HEK293 (cell line): ENCODE measurements at regions not wholly inside any gene's neighbourhood (a gene's known extent, or its start where the extent isn't known, plus 50 kb on each side); places are given as distances from the start of the nearest gene placed in this dataset.

Source experiments
- CTCF ChIA-PET: fragments of 350-600 bp; formaldehyde crosslinking; extraction: SDS; loops from one replicate; lab custom pipeline; 2021; ENCODE audit warnings: antibody characterized with exemption; lab: Yijun Ruan, JAX
- POLR2A ChIA-PET: fragments of 300-600 bp; formaldehyde crosslinking; extraction: SDS; loops from one replicate; lab custom pipeline; 2020; ENCODE audit warnings: antibody characterized with exemption, inconsistent platforms; lab: Yijun Ruan, JAX
- H3K27ac ChIP-seq: fragments of 200-500 bp; sonication (Bioruptor generic); 2 replicates; pipeline ENCODE4 v1.5.1; 2014; ENCODE audit warnings: low read depth, low read length, control low read depth, inconsistent platforms; ENCODE audit errors: extremely low read depth
- H3K36me3 ChIP-seq, 2 experiments: fragments of 200-500 bp in 1 of 2; sonication (Bioruptor generic) in 1 of 2; 1 replicate in 1 of 2; 2 replicates in 1 of 2; pipeline ENCODE4 v1.5.1; 2014 to 2017; ENCODE audit warnings: inconsistent platforms in 2 of 2, low read length in 2 of 2; ENCODE audit not compliant: control insufficient read depth in 2 of 2, insufficient read depth in 1 of 2
- H3K4me1 ChIP-seq: fragments of 200-500 bp; sonication (Bioruptor generic); 2 replicates; pipeline ENCODE4 v1.5.1; 2014; ENCODE audit warnings: mild to moderate bottlenecking, low read length, inconsistent platforms; ENCODE audit not compliant: control insufficient read depth, insufficient read depth
- H3K4me3 ChIP-seq: 2 replicates; pipeline ENCODE4 v1.5.1; 2011; ENCODE audit warnings: low read depth, mild to moderate bottlenecking, control low read depth, low read length, moderate library complexity
- H3K9me3 ChIP-seq: fragments of 200-500 bp; sonication (Bioruptor generic); 2 replicates; pipeline ENCODE4 v1.5.1; 2014; ENCODE audit warnings: low read depth, low read length, inconsistent platforms; ENCODE audit not compliant: control insufficient read depth, insufficient read depth
- AEBP2 ChIP-seq: fragments of 450-650 bp; formaldehyde crosslinking; IDR thresholded peaks from 2 replicates; pipeline ENCODE4 v1.5.1; 2016; ENCODE audit warnings: missing biosample characterization, missing genetic modification characterization, borderline replicate concordance
- GFI1B ChIP-seq: fragments of 450-650 bp; formaldehyde crosslinking; IDR thresholded peaks from 2 replicates; pipeline ENCODE4 v1.5.1; 2016; ENCODE audit warnings: missing biosample characterization, missing genetic modification characterization
- KLF9 ChIP-seq: fragments of 450-650 bp; formaldehyde crosslinking; IDR thresholded peaks from 2 replicates; pipeline ENCODE4 v1.5.1; 2016; ENCODE audit warnings: missing biosample characterization, missing genetic modification characterization, low read depth
- SCRT2 ChIP-seq: fragments of 450-650 bp; formaldehyde crosslinking; IDR thresholded peaks from 2 replicates; pipeline ENCODE4 v1.5.1; 2016; ENCODE audit warnings: missing biosample characterization, missing genetic modification characterization
- ZBTB17 ChIP-seq: fragments of 450-650 bp; formaldehyde crosslinking; IDR thresholded peaks from 2 replicates; pipeline ENCODE4 v1.5.1; 2016; ENCODE audit warnings: missing biosample characterization, missing genetic modification characterization
- ZBTB7A ChIP-seq: fragments of 450-650 bp; formaldehyde crosslinking; IDR thresholded peaks from 2 replicates; pipeline ENCODE4 v1.5.1; 2016; ENCODE audit warnings: low read depth, missing biosample characterization, missing genetic modification characterization
- ZFHX2 ChIP-seq: fragments of 450-650 bp; formaldehyde crosslinking; conservative IDR thresholded peaks from 2 replicates; pipeline ENCODE4 v1.5.1; 2016; ENCODE audit warnings: missing biosample characterization, missing genetic modification characterization
- ZNF10 ChIP-seq: fragments of 450-650 bp; formaldehyde crosslinking; IDR thresholded peaks from 2 replicates; pipeline ENCODE4 v1.5.1; 2017; ENCODE audit warnings: missing biosample characterization, missing genetic modification characterization
- ZNF114 ChIP-seq: fragments of 450-650 bp; formaldehyde crosslinking; IDR thresholded peaks from 2 replicates; pipeline ENCODE4 v1.5.0; 2017; ENCODE audit warnings: missing biosample characterization, missing genetic modification characterization
- ZNF18 ChIP-seq: fragments of 450-650 bp; formaldehyde crosslinking; IDR thresholded peaks from 2 replicates; pipeline ENCODE4 v1.5.1; 2016; ENCODE audit warnings: missing biosample characterization, missing genetic modification characterization
- ZNF223 ChIP-seq: fragments of 450-650 bp; formaldehyde crosslinking; IDR thresholded peaks from 2 replicates; pipeline ENCODE4 v1.5.1; 2016; ENCODE audit warnings: missing biosample characterization, missing genetic modification characterization
- ZNF239 ChIP-seq: fragments of 450-650 bp; formaldehyde crosslinking; IDR thresholded peaks from 2 replicates; pipeline ENCODE4 v1.5.1; 2016; ENCODE audit warnings: missing biosample characterization, missing genetic modification characterization
- ZNF354C ChIP-seq: fragments of 450-650 bp; formaldehyde crosslinking; IDR thresholded peaks from 2 replicates; pipeline ENCODE4 v1.5.1; 2016; ENCODE audit warnings: missing biosample characterization, missing genetic modification characterization, low read depth, borderline replicate concordance
- ZNF391 ChIP-seq: fragments of 450-650 bp; formaldehyde crosslinking; IDR thresholded peaks from 2 replicates; pipeline ENCODE4 v1.5.1; 2016; ENCODE audit warnings: low read depth, missing biosample characterization, missing genetic modification characterization, borderline replicate concordance
- ZNF423 ChIP-seq: fragments of 450-650 bp; formaldehyde crosslinking; IDR thresholded peaks from 2 replicates; pipeline ENCODE4 v1.5.1; 2016; ENCODE audit warnings: missing biosample characterization, missing genetic modification characterization
- ZNF433 ChIP-seq: fragments of 450-650 bp; formaldehyde crosslinking; IDR thresholded peaks from 2 replicates; pipeline ENCODE4 v1.5.1; 2016; ENCODE audit warnings: missing biosample characterization, missing genetic modification characterization, low read depth
- ZNF549 ChIP-seq: fragments of 450-650 bp; IDR thresholded peaks from 2 replicates; pipeline ENCODE4 v1.5.1; 2018; ENCODE audit warnings: missing biosample characterization, missing genetic modification characterization, mild to moderate bottlenecking, inconsistent platforms, moderate library complexity
- ZNF623 ChIP-seq: fragments of 450-650 bp; formaldehyde crosslinking; IDR thresholded peaks from 2 replicates; pipeline ENCODE4 v1.5.1; 2016; ENCODE audit warnings: missing biosample characterization, missing genetic modification characterization
- ZNF658 ChIP-seq: fragments of 450-650 bp; formaldehyde crosslinking; IDR thresholded peaks from 2 replicates; pipeline ENCODE4; 2016; ENCODE audit warnings: missing biosample characterization, missing genetic modification characterization
- ZNF660 ChIP-seq: fragments of 450-650 bp; IDR thresholded peaks from 2 replicates; pipeline ENCODE4 v1.5.1; 2018; ENCODE audit warnings: missing biosample characterization, mild to moderate bottlenecking, missing genetic modification characterization
- ZNF785 ChIP-seq: fragments of 450-650 bp; formaldehyde crosslinking; IDR thresholded peaks from 2 replicates; pipeline ENCODE4 v1.5.1; 2016; ENCODE audit warnings: missing biosample characterization, missing genetic modification characterization
- ZSCAN30 ChIP-seq: fragments of 450-650 bp; IDR thresholded peaks from 2 replicates; pipeline ENCODE4 v1.5.1; 2018; ENCODE audit warnings: missing biosample characterization, mild to moderate bottlenecking, missing genetic modification characterization, moderate library complexity
- TF ChIP-seq, protein P1 (sequence below): fragments of 450-650 bp; formaldehyde crosslinking; conservative IDR thresholded peaks from 2 replicates; pipeline ENCODE4 v1.5.1; 2016; ENCODE audit warnings: low read depth, missing biosample characterization, missing genetic modification characterization
- TF ChIP-seq, protein P2 (sequence below): fragments of 450-650 bp; IDR thresholded peaks from 2 replicates; pipeline ENCODE4 v1.5.1; 2018; ENCODE audit warnings: missing biosample characterization, missing genetic modification characterization
- TF ChIP-seq, protein P3 (sequence below): fragments of 450-650 bp; formaldehyde crosslinking; IDR thresholded peaks from 2 replicates; pipeline ENCODE4 v1.5.1; 2016; ENCODE audit warnings: missing biosample characterization, missing genetic modification characterization, borderline replicate concordance

- Histone ChIP-seq H3K9me3 (no peaks in the 10 kb centered on the region), H3K27ac (no peak overlapping the region), H3K36me3 (no peaks in the 10 kb centered on the region), H3K4me1 (no peaks in the 10 kb centered on the region), H3K4me3 (no peak overlapping the region)
- CTCF ChIA-PET, result no interaction called here
- TF ChIP-seq ZFHX2 (tag by site-specific recombination) (no peak), ZNF354C (no peak), ZSCAN30 (tag by site-specific recombination) (no peak), ZNF239 (tag by site-specific recombination) (no peak), ZNF114 (tag by site-specific recombination) (no peak), ZNF660 (tag by site-specific recombination) (no peak), ZNF623 (no peak), ZBTB17 (tag by site-specific recombination) (no peak), ZNF18 (tag by site-specific recombination) (no peak)
- TF ChIP-seq, protein P1, sequence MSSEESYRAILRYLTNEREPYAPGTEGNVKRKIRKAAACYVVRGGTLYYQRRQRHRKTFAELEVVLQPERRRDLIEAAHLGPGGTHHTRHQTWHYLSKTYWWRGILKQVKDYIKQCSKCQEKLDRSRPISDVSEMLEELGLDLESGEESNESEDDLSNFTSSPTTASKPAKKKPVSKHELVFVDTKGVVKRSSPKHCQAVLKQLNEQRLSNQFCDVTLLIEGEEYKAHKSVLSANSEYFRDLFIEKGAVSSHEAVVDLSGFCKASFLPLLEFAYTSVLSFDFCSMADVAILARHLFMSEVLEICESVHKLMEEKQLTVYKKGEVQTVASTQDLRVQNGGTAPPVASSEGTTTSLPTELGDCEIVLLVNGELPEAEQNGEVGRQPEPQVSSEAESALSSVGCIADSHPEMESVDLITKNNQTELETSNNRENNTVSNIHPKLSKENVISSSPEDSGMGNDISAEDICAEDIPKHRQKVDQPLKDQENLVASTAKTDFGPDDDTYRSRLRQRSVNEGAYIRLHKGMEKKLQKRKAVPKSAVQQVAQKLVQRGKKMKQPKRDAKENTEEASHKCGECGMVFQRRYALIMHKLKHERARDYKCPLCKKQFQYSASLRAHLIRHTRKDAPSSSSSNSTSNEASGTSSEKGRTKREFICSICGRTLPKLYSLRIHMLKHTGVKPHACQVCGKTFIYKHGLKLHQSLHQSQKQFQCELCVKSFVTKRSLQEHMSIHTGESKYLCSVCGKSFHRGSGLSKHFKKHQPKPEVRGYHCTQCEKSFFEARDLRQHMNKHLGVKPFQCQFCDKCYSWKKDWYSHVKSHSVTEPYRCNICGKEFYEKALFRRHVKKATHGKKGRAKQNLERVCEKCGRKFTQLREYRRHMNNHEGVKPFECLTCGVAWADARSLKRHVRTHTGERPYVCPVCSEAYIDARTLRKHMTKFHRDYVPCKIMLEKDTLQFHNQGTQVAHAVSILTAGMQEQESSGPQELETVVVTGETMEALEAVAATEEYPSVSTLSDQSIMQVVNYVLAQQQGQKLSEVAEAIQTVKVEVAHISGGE (tag by site-specific recombination), result no peak
- POLR2A ChIA-PET, result no interaction called here
Observed at GRCh38 chr3:152038490-152038889, 165.0 kb downstream of the SUCNR1 start.

GRCh38 chr3:152039887-152040286, 166.4 kb downstream of the SUCNR1 start:
- H3K27ac ChIP-seq, result no peak overlapping the region
- no peaks in the 10 kb centered on the region for H3K36me3 ChIP-seq
- H3K4me3 ChIP-seq, result no peak overlapping the region
- CTCF ChIA-PET, result no interaction called here
- POLR2A ChIA-PET, result no interaction called here
- no peaks in the 10 kb centered on the region for H3K4me1 ChIP-seq
- H3K9me3 ChIP-seq, result no peaks in the 10 kb centered on the region
- TF ChIP-seq ZFHX2 (tag by site-specific recombination) (no peak), ZNF433 (tag by site-specific recombination) (no peak), ZNF10 (no peak), AEBP2 (no peak), SCRT2 (tag by site-specific recombination) (no peak), ZNF658 (tag by site-specific recombination) (no peak), ZNF423 (tag by site-specific recombination) (no peak), ZNF785 (no peak), GFI1B (tag by site-specific recombination) (no peak), ZBTB7A (tag by site-specific recombination) (no peak), ZNF223 (no peak), ZNF549 (tag by site-specific recombination) (no peak), ZNF391 (no peak), ZNF354C (no peak), KLF9 (no peak)
- TF ChIP-seq, protein P2, sequence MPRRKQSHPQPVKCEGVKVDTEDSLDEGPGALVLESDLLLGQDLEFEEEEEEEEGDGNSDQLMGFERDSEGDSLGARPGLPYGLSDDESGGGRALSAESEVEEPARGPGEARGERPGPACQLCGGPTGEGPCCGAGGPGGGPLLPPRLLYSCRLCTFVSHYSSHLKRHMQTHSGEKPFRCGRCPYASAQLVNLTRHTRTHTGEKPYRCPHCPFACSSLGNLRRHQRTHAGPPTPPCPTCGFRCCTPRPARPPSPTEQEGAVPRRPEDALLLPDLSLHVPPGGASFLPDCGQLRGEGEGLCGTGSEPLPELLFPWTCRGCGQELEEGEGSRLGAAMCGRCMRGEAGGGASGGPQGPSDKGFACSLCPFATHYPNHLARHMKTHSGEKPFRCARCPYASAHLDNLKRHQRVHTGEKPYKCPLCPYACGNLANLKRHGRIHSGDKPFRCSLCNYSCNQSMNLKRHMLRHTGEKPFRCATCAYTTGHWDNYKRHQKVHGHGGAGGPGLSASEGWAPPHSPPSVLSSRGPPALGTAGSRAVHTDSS, result no peak
- TF ChIP-seq, protein P3, sequence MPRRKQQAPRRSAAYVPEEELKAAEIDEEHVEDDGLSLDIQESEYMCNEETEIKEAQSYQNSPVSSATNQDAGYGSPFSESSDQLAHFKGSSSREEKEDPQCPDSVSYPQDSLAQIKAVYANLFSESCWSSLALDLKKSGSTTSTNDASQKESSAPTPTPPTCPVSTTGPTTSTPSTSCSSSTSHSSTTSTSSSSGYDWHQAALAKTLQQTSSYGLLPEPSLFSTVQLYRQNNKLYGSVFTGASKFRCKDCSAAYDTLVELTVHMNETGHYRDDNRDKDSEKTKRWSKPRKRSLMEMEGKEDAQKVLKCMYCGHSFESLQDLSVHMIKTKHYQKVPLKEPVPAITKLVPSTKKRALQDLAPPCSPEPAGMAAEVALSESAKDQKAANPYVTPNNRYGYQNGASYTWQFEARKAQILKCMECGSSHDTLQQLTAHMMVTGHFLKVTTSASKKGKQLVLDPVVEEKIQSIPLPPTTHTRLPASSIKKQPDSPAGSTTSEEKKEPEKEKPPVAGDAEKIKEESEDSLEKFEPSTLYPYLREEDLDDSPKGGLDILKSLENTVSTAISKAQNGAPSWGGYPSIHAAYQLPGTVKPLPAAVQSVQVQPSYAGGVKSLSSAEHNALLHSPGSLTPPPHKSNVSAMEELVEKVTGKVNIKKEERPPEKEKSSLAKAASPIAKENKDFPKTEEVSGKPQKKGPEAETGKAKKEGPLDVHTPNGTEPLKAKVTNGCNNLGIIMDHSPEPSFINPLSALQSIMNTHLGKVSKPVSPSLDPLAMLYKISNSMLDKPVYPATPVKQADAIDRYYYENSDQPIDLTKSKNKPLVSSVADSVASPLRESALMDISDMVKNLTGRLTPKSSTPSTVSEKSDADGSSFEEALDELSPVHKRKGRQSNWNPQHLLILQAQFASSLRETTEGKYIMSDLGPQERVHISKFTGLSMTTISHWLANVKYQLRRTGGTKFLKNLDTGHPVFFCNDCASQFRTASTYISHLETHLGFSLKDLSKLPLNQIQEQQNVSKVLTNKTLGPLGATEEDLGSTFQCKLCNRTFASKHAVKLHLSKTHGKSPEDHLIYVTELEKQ, result no peak
